Calu3 (cell line): ENCODE measurements at regions not wholly inside any gene's neighbourhood (a gene's known extent, or its start where the extent isn't known, plus 50 kb on each side); places are given as distances from the start of the nearest gene placed in this dataset.

Experiments
- BruUV-seq: library from RNA; stranded (reverse); fragments of 400-500 nt; replicated peaks from 2 replicates; lab custom pipeline; 2021; lab: Mats Ljungman, UMichigan
- CTCF ChIA-PET: fragments of 300-600 bp; sonication (Branson Sonifier 250); formaldehyde crosslinking; loops from one replicate; lab custom pipeline; 2022; ENCODE audit warnings: antibody characterized with exemption; lab: Charles Lee
- DNase-seq: peaks from one replicate; pipeline ENCODE4 v3.0.0; 2022
- H3K27ac Mint-ChIP-seq: one replicate; pipeline ENCODE4 v1.8.0; 2022; ENCODE audit warnings: mixed read lengths; ENCODE audit not compliant: unreplicated experiment
- H3K27me3 Mint-ChIP-seq: one replicate; pipeline ENCODE4 v1.8.0; 2022; ENCODE audit warnings: mixed read lengths; ENCODE audit not compliant: unreplicated experiment
- H3K36me3 Mint-ChIP-seq: one replicate; pipeline ENCODE4 v1.8.0; 2022; ENCODE audit warnings: mild to moderate bottlenecking, moderate library complexity, mixed read lengths; ENCODE audit not compliant: insufficient read depth, unreplicated experiment
- H3K4me1 Mint-ChIP-seq: one replicate; pipeline ENCODE4 v1.8.0; 2022; ENCODE audit warnings: mild to moderate bottlenecking, low read depth, mixed read lengths; ENCODE audit not compliant: unreplicated experiment
- H3K4me3 Mint-ChIP-seq: one replicate; pipeline ENCODE4 v1.8.0; 2022; ENCODE audit warnings: mild to moderate bottlenecking, low read depth, moderate library complexity, mixed read lengths; ENCODE audit not compliant: unreplicated experiment
- H3K9me3 Mint-ChIP-seq: one replicate; pipeline ENCODE4 v1.8.0; 2022; ENCODE audit warnings: low read depth, mixed read lengths; ENCODE audit not compliant: unreplicated experiment
- CTCF ChIP-seq: fragments of 200-600 bp; IDR thresholded peaks from one replicate; pipeline ENCODE4 v1.8.0; 2022; ENCODE audit warnings: antibody characterized with exemption; ENCODE audit not compliant: unreplicated experiment
- intact Hi-C: fragments of 100-400 bp; cut with micrococcal nuclease; formaldehyde crosslinking; loops from one replicate; pipeline ENCODE4 v1.10.0; 2022; ENCODE audit not compliant: unreplicated experiment

DNA sequence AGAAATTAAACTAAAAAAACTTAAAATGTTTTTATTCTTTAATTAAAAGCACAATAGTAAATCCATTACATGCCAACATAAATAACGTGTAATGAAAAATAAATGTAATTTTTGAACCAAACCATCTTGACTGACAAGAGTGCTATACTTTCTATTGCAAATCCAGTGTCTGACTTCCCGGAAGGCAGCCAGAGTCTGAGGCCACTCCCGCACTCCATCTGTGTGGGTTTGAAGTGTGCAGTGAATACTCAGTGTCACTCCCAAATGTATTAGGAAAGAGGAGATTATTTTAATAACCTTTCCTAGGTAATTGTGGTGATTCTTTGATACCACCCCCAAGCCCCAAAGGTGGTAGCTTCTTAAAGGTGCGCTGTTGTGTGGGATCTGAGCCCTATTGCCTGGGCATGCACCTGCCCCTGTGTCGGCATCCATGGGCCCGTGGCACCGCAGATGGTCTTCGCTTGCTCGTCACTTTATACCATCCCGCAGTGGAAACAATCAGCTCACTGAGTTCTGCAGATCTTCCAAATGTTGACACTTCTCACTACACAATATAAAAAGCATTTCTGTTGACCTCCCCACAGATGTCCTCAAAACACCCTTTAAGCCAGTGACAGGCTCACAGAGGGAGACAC, 391.2 kb downstream of the THBS2 start:
- no peak overlapping the region for H3K4me3 Mint-ChIP-seq
- H3K27ac Mint-ChIP-seq, result no peak overlapping the region
- no peak for DNase-seq
- no TSS peak for BruUV-seq
- no peak for TF ChIP-seq CTCF
- CTCF ChIA-PET, result no interaction called here
- H3K4me1 Mint-ChIP-seq, result no peaks in the 10 kb centered on the region
- H3K27me3 Mint-ChIP-seq, result no peaks in the 10 kb centered on the region
- intact Hi-C loops, result no loop called here
- no peaks in the 10 kb centered on the region for H3K36me3 Mint-ChIP-seq
- H3K9me3 Mint-ChIP-seq, result no peaks in the 10 kb centered on the region

DNA sequence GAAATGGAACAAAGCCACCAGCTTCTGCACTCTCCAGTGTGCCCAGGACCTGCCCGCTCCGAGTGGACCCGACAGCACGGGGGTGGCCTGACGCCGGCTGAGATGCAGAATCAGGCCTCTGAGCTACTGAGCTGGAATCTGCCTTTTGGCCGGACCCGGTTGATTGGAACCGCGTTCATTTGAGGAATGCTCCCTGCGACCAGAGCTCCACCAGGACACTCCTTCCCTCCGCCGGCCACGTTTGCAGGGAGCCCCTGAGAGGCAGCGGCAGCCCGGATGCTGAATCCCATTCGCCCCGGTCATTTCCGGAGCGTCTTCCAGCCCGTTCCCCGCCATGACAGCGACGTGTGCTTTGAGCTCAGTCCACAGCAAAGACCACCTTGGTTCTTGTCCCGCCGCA, 392.7 kb downstream of the THBS2 start:
- intact Hi-C loops, result no loop called here
- no peaks in the 10 kb centered on the region for H3K9me3 Mint-ChIP-seq
- H3K36me3 Mint-ChIP-seq, result no peaks in the 10 kb centered on the region
- no peak for TF ChIP-seq CTCF
- no peak overlapping the region for H3K4me3 Mint-ChIP-seq
- H3K4me1 Mint-ChIP-seq, result no peaks in the 10 kb centered on the region
- H3K27ac Mint-ChIP-seq, result no peak overlapping the region
- DNase-seq, result no peak
- no TSS peak for BruUV-seq
- CTCF ChIA-PET, result no interaction called here
- H3K27me3 Mint-ChIP-seq, result no peaks in the 10 kb centered on the region

DNA sequence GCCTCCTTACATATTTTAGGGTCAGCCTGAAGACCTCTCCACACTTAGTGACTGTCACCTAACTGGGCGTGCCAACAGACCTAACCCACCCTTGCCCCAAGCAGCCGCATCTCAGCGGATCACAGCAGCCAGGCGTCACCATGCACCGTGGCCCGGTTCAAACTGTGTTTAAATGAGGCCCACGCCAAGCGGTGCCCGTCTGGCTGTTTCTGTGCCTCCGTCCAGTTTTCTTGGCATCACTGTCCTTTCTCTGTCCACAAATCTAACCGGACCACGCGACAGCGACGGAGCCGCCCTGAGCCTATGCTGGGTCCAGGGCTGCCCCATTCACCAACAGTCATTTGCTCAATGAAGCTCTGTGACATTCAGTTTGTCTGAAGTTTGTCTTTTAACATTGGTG, 393.3 kb downstream of the THBS2 start:
- Mint-ChIP-seq H3K4me3 (no peak overlapping the region), H3K36me3 (no peaks in the 10 kb centered on the region), H3K27ac (no peak overlapping the region), H3K4me1 (no peaks in the 10 kb centered on the region), H3K27me3 (no peaks in the 10 kb centered on the region), H3K9me3 (no peaks in the 10 kb centered on the region)
- CTCF ChIA-PET, result no interaction called here
- intact Hi-C loops, result no loop called here
- BruUV-seq, result no TSS peak
- DNase-seq, result no peak
- TF ChIP-seq CTCF, result no peak

GRCh38 chr6:168858926-168859325, 394.7 kb downstream of the THBS2 start:
- no peak for DNase-seq
- intact Hi-C loops, result no loop called here
- no peak for TF ChIP-seq CTCF
- CTCF ChIA-PET, result no interaction called here
- Mint-ChIP-seq H3K27ac (no peak overlapping the region), H3K9me3 (no peaks in the 10 kb centered on the region), H3K4me3 (no peak overlapping the region), H3K36me3 (no peaks in the 10 kb centered on the region), H3K27me3 (no peaks in the 10 kb centered on the region), H3K4me1 (no peaks in the 10 kb centered on the region)
- BruUV-seq, result no TSS peak
